ENCODE measurements at regions not wholly inside any gene's neighbourhood (a gene's known extent, or its start where the extent isn't known, plus 50 kb on each side); places are given as distances from the start of the nearest gene placed in this dataset.

GRCh38 chr3:170727754-170728153 lies 141.9 kb upstream of the SLC7A14 start:
- H3K4me3 ChIP-seq (ENCODE audit: insufficient read depth, low read length) = peak overlapping the region; percentile 4
- peak overlapping the region; percentile 96 for H3K27ac ChIP-seq (ENCODE audit: low read depth, low read length)
- H3K4me1 ChIP-seq (ENCODE audit: insufficient read depth, low read length) = peaks cover 49% of the 10 kb centered on the region
- H4K20me1 ChIP-seq (ENCODE audit: insufficient read depth, low read length) = no peaks in the 10 kb centered on the region
- no peaks in the 10 kb centered on the region for H3K9me3 ChIP-seq (ENCODE audit: low read depth, low read length)
- no peaks in the 10 kb centered on the region for H3K79me2 ChIP-seq (ENCODE audit: insufficient read depth, low read length)
- DNase-seq (ENCODE audit: insufficient read length, low spot score, missing footprints) = no peak
- peak overlapping the region; percentile 59 for H2AFZ ChIP-seq (ENCODE audit: low read length)
- H3K36me3 ChIP-seq (ENCODE audit: insufficient read depth, low read length) = no peaks in the 10 kb centered on the region
- peak overlapping the region; percentile 78 for H3K4me2 ChIP-seq (ENCODE audit: insufficient read depth, low read length)
- no peak for TF ChIP-seq CTCF (IDR thresholded peaks at IDR 0.05; ENCODE audit: extremely low read depth, low read depth, low read length)
- H3K27me3 ChIP-seq (ENCODE audit: insufficient read depth, low read length) = no peaks in the 10 kb centered on the region

- Histone ChIP-seq H4K20me1 (ENCODE audit: insufficient read depth, low read length) (no peaks in the 10 kb centered on the region), H3K9me3 (ENCODE audit: low read depth, low read length) (no peaks in the 10 kb centered on the region), H3K27ac (ENCODE audit: low read depth, low read length) (peak overlapping the region; percentile 96), H3K36me3 (ENCODE audit: insufficient read depth, low read length) (no peaks in the 10 kb centered on the region), H3K27me3 (ENCODE audit: insufficient read depth, low read length) (no peaks in the 10 kb centered on the region), H3K4me2 (ENCODE audit: insufficient read depth, low read length) (peak overlapping the region; percentile 78), H3K79me2 (ENCODE audit: insufficient read depth, low read length) (no peaks in the 10 kb centered on the region), H3K4me3 (ENCODE audit: insufficient read depth, low read length) (peak overlapping the region; percentile 42), H2AFZ (ENCODE audit: low read length) (peak overlapping the region; percentile 59), H3K4me1 (ENCODE audit: insufficient read depth, low read length) (peaks cover 48% of the 10 kb centered on the region)
- peak; percentile 65 for DNase-seq (ENCODE audit: insufficient read length, low spot score, missing footprints)
- no peak for TF ChIP-seq CTCF (IDR thresholded peaks at IDR 0.05; ENCODE audit: extremely low read depth, low read depth, low read length)
Observed at GRCh38 chr3:170726976-170727661, 141.2 kb upstream of the SLC7A14 start.

GRCh38 chr3:170725285-170725731 lies 139.4 kb upstream of the SLC7A14 start:
- no peaks in the 10 kb centered on the region for H4K20me1 ChIP-seq (ENCODE audit: insufficient read depth, low read length)
- H3K9me3 ChIP-seq (ENCODE audit: low read depth, low read length) = no peaks in the 10 kb centered on the region
- H3K27ac ChIP-seq (ENCODE audit: low read depth, low read length) = peak overlapping the region; percentile 96
- no peak for TF ChIP-seq CTCF (IDR thresholded peaks at IDR 0.05; ENCODE audit: extremely low read depth, low read depth, low read length)
- H3K79me2 ChIP-seq (ENCODE audit: insufficient read depth, low read length) = no peaks in the 10 kb centered on the region
- no peak overlapping the region for H3K4me3 ChIP-seq (ENCODE audit: insufficient read depth, low read length)
- no peaks in the 10 kb centered on the region for H3K36me3 ChIP-seq (ENCODE audit: insufficient read depth, low read length)
- no peak overlapping the region for H2AFZ ChIP-seq (ENCODE audit: low read length)
- H3K27me3 ChIP-seq (ENCODE audit: insufficient read depth, low read length) = no peaks in the 10 kb centered on the region
- H3K4me1 ChIP-seq (ENCODE audit: insufficient read depth, low read length) = peaks cover 48% of the 10 kb centered on the region
- H3K4me2 ChIP-seq (ENCODE audit: insufficient read depth, low read length) = peak overlapping the region; percentile 78
- no peak for DNase-seq (ENCODE audit: insufficient read length, low spot score, missing footprints)

- Histone ChIP-seq H3K79me2 (ENCODE audit: insufficient read depth, low read length) (no peaks in the 10 kb centered on the region), H3K9me3 (ENCODE audit: low read depth, low read length) (no peaks in the 10 kb centered on the region), H4K20me1 (ENCODE audit: insufficient read depth, low read length) (no peaks in the 10 kb centered on the region), H3K4me3 (ENCODE audit: insufficient read depth, low read length) (no peak overlapping the region), H3K4me2 (ENCODE audit: insufficient read depth, low read length) (peak overlapping the region; percentile 78), H3K27me3 (ENCODE audit: insufficient read depth, low read length) (no peaks in the 10 kb centered on the region), H3K27ac (ENCODE audit: low read depth, low read length) (peak overlapping the region; percentile 96), H3K36me3 (ENCODE audit: insufficient read depth, low read length) (no peaks in the 10 kb centered on the region), H3K4me1 (ENCODE audit: insufficient read depth, low read length) (peaks cover 48% of the 10 kb centered on the region), H2AFZ (ENCODE audit: low read length) (no peak overlapping the region)
- no peak for TF ChIP-seq CTCF (IDR thresholded peaks at IDR 0.05; ENCODE audit: extremely low read depth, low read depth, low read length)
- DNase-seq (ENCODE audit: insufficient read length, low spot score, missing footprints) = peak; percentile 80
Observed at GRCh38 chr3:170724599-170725280, 138.9 kb upstream of the SLC7A14 start.

Data from osteoblast (primary cell).